Daoy (cell line): ENCODE measurements at regions not wholly inside any gene's neighbourhood (a gene's known extent, or its start where the extent isn't known, plus 50 kb on each side); places are given as distances from the start of the nearest gene placed in this dataset.
A peak's percentile ranks its signal among the peaks of the same experiment; 100 is the strongest.

Source experiments
- DNase-seq: peaks from one replicate; pipeline ENCODE4 v3.0.0-alpha.2; 2015; ENCODE audit warnings: low read depth

DNA sequence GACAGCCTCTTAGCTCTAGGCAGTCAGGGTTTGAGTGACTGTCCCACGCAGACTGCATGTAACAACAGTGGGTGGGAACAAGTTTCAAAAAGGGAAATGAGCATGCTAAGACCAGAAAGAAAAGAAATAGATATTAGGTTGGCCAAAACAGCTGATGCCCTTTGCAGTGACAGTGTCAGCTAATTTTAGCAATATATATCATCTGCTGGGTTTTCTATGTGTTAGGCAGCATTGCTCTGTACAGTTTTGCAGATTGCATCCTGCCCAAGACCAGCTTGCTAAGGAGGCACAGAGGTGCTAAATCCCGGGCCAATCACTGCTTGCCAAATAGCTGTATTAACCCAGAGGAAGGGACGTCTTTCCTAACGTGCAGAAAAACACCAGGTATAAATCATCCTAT is 541.9 kb upstream of the TBX3 start:
- no peak for DNase-seq

DNA sequence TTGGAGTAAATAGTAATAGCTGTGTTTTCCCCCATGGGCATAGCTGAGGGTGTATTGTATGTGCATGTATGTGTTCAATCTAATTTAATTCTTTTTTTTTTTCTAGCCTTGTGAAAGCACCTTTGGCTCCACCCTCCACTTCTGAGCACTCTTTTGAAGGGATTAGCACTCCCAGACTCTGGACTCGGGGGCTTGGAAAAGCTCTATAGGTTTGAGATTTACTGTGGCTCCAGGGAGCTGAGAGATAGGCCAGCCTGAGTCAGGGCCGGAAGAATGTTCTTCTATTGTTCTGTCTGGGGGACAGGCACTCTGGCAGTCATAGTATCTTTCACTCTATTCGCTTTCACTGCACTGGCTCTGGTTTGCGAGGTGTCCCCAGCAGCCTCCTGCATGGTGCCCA is 540.0 kb upstream of the TBX3 start:
- DNase-seq, result peak; percentile 39

DNA sequence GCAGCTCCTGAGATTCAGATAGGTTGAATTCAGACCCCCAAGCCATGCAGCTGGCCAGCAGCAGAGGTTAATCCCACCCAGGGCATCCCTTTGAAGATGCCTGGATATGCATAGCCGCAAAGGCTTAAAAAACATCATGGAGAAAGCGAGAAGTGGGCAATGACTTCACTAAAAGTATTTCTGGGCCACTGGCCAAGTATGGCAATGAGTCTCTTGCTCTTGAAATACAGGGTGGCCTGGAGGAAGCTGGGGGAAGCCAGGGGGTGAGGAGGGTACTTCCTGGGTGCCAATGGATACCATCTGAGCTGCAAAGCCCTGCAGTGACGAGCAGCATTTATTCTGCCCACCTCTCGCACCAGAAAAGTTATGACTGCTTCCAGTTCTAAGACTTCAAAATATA is 539.3 kb upstream of the TBX3 start:
- peak; percentile 79 for DNase-seq

DNA sequence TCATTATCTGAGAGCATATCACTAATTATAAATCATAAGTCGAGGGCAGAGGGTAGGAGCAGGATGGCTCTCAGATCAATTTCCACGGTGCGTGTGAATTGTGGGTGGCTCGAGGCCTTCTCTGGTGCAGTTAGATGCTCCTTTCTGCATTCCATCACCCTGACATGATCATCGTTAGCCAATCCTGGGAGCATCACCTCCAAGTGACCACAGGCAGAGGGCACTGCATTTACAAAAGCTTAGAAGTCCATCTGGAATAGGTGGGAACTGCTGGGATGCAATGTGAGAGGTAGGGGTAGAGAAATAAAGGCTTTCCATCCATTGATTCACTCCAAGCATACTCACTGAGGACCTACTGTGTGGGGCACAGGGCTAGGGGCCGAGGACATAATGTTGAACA is 538.2 kb upstream of the TBX3 start:
- DNase-seq, result no peak

DNA sequence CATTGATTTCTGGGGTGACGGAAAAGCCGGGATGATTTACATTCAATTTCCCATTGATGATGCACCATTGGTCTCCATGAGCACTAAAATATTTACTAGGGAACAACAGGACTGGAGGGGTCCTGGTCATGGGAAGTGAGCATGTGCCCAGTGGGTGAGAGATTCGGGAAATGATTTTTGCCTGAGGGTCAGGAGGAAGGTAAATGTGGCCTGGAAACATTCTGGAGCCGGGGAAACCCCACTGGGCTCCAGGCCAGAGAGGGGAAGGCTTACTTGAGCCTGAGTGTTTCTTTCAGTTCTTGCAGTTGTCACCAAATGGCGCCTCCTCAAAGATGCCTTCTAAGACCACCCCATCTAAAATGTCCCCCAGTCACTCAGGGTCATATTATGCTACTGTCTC is 532.3 kb upstream of the TBX3 start:
- peak; percentile 68 for DNase-seq

DNA sequence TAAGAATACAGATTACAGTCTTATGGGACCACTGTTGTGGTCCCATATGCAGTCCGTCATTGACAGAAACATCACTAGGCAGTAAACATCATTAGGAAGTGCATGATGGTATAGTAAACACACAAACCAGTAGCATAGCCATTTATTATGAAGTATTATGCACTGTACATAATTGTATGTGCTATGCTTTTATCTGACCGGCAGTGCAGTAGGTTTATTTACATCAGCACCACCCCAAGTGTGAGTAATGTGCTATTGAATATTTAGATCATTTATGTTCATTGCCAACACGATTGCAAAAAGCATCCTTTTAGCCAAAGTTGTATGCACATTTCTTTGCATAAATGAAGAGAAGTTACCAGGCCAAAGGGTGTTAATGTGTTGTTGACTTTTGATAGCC is 531.6 kb upstream of the TBX3 start:
- DNase-seq, result no peak

DNA sequence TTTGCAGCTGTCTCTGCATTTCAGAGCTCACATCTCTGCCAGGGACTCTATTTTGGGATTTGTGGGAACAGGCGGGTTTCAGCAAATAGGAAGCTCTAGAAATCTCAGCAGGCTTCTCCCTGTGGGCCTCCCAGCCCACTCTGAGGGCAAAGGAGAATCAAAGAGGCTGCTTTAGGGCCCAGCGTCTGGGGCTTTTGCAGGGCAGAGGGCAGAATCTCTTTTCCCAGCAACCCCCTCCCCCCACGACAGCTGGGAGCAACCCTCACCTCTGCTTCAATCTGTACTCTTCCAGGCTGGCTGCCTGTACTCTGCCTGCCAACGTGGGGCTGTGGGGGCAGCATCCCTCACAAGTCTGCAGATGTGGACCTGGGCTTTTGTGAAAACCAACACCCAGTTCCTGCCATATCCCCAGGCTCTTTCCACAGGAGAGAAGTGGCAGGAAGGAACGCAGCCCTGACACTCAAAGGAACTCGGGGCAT is 529.6 kb upstream of the TBX3 start:
- DNase-seq, result no peak

DNA sequence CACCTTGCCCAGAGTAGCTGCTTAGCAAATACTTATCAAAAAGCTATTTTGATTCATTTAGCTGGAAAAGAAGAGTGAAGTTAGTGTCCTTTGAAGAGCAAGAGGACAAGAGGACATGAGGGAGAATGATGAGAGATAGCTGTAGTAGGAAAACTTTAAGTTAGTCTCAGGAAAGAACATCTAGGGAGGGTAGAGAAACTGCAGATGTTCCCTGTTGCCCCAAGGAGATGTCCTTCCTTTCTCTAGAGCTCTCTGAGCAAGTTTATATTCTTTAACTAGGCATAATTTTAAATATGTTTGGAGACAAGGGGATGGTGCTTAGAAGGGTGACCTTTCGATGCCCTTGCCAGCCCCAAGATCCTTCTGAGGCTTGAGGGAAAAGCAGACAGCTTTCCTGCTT is 529.1 kb upstream of the TBX3 start:
- no peak for DNase-seq

DNA sequence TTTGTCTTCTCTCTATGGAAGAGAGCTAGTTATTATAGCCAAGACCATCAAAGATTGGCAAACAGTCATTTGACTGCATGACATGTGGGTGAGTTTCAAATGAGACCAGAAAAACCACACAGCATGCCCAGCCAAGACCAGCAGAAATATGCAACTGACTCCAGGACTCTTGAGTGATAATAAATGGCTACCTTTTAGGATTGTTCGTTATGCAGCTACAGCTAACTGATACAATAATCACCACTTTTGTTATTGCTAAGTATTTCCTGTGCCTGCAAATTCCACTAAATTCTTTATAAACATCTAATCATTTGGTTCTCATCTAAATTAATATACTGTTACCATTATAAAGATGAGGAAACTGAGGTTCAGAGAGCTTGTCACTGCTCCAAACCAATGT is 528.4 kb upstream of the TBX3 start:
- DNase-seq, result no peak

DNA sequence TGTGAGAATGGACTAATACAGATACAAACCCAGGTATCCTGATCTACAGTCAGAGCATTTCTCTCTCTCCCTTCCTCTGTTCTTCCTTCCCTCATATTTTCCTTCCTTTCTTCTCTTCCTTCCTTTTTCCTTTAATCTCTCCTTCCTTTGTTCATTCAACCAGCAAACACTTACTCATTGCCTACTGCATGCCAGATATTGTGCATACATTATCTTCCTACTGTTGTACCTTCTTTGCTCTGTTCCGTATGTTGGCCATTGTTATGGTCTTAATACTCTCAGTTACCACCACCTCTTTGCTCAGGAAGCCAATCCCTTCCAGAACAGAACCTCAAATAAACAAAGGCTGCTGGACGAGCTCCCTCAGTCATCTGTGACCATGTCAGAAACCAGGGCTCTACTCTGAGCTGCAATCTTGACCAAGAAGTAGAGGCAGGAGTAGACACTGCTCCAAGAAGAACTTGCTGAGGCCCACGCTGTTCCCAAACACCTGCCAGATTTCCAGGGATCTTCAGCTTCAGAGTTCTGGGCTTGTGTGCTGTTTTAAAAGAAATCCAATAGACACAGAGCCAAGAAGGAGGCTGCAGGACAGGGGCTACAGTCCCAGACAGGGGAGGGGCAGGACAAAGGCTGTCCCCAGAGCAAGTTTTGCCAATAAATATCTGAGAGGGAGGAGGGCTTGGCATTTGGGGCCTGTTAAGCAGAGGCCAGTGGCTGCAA is 526.7 kb upstream of the TBX3 start:
- no peak for DNase-seq

DNA sequence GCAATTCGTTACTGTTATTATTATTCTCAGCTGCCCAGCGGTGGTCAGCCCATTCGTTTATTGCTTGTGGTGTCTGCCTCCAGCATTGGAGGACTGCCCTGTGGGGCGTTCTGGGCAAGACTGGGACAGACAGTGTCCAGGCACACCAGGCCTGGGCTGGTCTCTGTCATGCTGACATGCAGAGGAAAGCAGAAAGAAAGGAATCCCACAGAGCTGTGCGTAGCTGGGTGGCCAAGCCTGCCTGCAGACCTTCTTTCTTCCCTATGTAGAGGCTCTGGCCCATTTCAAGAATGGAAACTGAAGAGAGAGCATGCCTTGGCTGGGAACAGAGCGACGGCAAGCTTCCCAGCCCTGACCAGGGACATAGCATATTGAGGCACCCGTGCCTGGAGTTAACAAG is 525.3 kb upstream of the TBX3 start:
- DNase-seq, result no peak

DNA sequence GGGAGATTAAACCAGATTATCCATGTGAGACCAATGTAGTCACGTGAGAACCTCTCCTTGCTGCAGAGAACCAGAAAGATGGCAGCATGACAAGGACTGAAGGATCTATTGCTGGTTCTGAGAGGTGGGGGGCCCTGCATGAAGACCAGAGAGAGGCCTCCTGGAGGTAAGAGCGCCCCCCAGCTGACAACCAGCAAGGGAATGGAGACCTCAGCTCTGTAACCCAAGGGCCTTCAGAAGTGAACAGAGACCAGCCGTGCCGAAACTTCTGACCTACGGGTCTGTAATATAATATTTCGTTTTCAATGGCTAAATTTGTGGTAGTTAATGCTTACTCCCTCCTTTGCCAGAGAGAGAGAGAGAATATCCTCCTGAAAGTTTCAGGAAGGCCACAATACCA is 524.1 kb upstream of the TBX3 start:
- no peak for DNase-seq

DNA sequence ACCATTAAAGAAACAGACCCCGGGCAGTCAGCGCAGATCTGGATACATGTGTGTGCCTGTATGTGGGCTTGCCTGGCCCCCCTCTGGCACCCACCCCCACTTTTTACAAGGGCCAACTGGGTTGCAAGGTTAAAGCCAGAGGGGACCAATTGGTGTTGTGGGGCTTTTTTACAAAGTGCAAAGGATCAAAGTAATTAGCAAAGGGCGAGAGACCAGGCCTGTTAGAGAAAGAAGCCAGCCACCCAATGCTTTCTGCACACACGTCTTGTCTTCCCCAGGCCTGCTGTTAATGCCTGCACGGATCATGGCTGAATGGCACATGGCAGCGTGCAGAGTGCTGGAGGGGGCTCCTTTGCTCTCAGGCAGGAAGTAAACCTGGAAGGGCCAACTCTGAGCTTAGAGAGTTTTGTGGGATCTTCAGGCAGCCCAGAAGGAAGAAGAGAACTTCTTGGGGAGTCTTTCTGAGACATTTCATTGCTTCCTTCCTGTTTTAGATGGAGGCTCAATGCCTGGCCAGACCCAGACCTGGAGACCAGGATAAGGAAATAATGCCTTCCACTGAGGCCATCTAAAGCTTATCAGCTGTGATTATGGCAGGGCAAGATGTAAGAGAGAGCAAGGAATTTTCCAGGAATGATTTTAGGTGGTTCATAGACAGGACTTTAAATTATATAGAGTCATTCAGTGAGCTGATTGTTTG is 523.4 kb upstream of the TBX3 start:
- DNase-seq, result no peak

DNA sequence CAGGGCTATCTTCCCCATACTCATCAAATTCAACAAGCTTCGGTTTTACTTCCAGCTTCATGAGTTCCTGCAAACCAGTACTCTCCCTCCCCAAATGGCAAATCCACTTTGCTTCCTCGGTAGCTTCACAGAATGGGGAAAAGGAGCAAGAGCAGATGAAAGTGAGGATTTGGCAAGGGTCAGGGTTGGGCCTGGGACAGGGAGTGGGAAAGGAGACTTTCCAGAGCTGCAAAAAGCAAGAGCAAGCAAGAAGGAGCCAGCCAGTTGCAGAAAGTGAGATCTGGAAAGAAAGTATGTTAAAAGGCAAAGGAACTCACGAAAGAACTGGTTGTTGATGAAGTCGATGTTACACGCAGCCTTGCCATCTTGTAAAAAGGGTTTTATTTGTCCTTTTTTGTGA is 522.8 kb upstream of the TBX3 start:
- no peak for DNase-seq

DNA sequence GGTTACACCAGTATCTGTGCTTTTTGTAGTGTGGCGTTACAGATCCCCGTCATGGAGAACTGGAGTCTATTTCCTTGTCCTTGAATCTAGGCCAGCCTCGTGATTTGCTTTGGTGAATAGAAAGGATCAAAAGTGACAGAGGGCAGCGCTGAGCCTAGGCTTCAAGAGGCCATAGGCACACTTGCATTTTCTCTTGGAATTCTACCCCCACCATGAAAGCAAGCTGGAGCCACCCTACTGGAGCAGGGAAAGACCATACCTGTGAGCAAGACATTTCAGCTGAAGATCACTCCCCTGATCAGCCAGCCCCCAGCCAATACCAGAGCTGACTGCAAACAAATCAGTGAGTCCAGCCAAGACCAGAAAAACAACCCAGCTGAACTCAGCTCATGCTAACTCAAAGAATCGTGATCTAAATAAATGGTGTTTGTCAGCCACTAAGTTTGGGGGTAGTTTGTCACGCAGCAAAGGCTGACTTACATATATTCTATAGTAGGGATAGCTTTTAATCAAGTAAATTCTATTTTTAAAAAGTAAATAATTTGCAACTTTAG is 521.9 kb upstream of the TBX3 start:
- DNase-seq, result no peak

DNA sequence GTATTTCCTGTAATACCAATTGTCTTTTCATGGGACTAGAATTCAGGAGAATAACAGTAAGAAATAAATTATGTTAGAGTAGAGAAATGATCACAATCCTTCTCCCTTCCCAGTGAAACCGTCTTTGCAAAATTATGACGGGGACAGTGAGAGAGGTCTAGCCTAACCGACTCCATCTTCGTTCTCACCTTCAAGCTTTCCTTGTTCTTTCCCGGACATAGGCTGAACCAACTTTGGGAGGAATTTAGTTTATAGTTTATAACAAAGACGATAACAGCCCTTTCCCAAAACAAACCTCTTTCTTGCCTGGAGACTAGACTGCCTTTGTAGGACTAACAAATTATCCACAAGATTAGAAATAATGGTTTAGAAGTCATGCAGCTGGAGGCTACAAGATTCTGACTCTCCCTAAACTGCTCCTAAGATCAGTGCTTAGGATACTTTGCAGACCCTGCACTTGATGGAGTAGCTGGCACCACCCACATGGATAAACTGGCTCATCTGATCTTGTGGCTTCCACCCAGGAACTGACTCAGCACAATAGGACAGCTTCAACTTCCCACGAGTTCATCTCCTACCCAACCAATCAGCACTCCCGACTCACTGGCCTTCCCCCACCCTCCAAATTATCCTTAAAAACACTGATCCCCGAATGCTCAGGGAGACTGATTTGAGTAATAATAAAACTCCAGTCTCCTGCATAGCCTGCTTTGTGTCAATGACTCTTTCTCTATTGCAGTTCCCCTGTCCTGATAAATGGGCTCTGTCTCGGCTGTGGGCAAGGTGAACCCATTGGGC is 521.2 kb upstream of the TBX3 start:
- DNase-seq, result peak; percentile 57

DNA sequence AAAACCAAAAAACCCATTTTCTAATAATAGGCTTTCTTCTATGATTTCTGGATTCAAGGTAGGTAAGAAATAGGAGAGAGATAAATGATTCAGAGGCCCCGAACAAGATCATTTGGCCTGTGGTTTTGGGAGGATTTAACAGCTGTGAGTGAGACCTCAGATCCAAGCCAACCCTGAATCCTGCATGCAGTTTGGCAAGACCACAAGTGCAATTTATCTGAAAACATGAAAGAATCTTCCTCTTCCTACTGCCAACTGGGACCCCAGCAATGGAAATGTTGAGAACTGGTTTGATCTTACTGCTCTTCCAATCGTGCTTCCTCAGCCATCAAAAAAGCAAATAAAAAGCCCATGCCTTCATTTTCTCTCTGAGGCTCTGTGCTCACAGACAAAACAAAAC is 519.7 kb upstream of the TBX3 start:
- DNase-seq, result peak; percentile 44

DNA sequence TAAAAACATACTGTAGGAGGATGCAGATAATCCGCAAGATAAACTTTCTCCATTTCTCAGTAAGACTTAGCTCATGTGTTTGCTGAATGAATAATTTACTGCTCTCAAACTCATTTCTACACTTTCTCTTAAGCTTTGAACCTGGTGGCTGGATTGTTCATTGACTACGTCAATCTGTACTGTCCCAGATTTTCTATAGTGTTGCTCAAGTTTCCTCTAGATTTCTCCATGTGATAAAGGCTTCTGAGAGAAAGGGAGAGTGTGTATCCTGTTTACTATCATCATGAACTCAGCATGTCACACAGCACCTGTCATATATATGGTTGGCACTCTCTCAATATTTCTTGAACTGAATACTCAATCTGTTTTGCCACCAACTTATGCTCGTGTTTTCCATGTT is 518.0 kb upstream of the TBX3 start:
- DNase-seq, result no peak

DNA sequence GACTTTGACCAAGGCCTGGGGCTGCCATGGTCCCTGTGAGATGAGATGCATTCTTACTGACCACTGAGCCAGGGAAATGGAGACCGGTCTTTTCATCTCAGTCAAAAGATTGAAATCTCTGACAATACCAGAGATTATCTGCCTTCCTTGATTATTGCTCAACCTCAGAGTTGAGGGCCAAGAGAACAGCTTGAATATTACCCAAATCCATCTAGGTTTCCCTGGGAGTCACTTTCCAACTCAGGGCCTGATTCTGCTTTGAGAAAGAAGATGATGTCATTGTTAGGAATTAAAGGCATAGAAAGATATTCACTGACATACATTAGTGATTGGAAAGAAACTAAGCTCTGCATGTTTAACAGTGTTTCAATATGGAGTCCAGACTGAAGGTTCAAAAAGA is 515.9 kb upstream of the TBX3 start:
- no peak for DNase-seq

DNA sequence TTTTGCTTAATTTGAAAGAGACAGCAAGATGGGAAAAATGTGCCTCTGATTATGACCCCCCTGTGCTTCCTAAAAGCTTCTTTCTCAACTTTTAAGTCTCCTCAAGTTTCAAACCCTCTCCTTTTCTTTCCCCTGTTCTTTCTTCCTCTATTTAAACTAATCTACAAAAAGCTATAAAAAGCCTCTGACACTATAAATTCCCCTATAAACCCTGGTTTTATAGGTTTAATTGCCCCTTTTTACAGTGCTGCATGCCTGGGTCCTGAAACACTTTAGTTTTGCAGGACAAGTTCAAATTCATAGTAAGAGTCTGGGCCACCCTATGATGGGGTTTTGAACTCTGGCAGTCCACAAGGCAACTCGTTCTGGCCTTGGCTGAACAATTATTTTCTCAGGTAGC is 510.9 kb upstream of the TBX3 start:
- DNase-seq, result no peak

DNA sequence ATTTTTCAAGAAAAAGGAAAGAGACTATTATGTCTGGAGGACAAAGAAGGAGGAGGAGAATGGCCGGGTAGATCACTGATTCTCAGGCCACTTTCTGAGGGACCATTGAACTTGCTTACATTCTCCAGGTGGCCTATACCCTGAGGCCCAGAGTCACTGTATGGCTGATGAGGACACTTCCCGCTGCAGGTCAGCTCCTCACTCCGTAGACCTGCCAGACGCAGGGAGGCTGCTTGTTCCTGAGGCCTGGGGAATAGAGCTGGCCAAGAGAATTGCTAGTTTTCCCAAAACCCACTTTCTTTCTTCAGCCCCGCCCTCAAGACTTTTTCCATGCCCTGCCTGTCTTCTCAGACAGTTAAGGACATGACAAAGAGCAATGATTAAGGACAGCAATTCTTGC is 510.5 kb upstream of the TBX3 start:
- DNase-seq, result no peak

DNA sequence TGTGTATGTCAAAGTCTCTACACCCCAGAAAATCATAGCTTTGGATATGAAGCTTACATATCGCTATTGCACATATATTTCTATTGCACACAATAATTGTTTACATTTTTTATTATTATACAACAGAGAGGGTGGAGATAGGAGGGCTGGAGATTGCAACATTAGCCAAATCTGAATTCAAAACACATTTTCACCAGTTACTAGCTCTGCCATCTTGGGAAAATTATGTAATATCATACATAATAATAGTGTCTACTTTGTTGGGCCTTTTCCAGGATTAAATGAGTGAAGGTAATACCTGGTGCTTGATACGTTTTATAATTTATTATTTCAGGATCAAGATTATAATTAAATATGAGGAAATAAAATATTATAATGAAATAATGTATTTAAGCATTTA is 507.4 kb upstream of the TBX3 start:
- DNase-seq, result no peak
